ENCODE measurements at regions not wholly inside any gene's neighbourhood (a gene's known extent, or its start where the extent isn't known, plus 50 kb on each side); places are given as distances from the start of the nearest gene placed in this dataset.
"Not testable (repeated sequence)": the region's sequence is repeated elsewhere in the genome, so short reads cannot be mapped to it uniquely, and the experiment has no call there.

- H3K4me2 ChIP-seq (ENCODE audit: low read length): peak overlapping the region; percentile 86
- peak overlapping the region; percentile 72 for H3K9ac ChIP-seq (ENCODE audit: low read depth, low read length)
- H3K4me3 ChIP-seq (ENCODE audit: low read length): peak overlapping the region; percentile 71
- not testable (repeated sequence) for H3K27me3 ChIP-seq (ENCODE audit: control insufficient read depth, insufficient read depth, low read length); H3K36me3 ChIP-seq (ENCODE audit: insufficient read depth, low read length); H3K9me3 ChIP-seq (replicated peaks; ENCODE audit: low read length); H3K4me1 ChIP-seq (ENCODE audit: control insufficient read depth, insufficient read depth, low read length)
Observed at GRCh38 chr1:148402152-148403084, 80.7 kb downstream of the PPIAL4G start.

GRCh38 chr1:148397516-148397915, 85.6 kb downstream of the PPIAL4G start:
- not testable (repeated sequence) for H3K27me3 ChIP-seq (ENCODE audit: control insufficient read depth, insufficient read depth, low read length); H3K9me3 ChIP-seq (replicated peaks; ENCODE audit: low read length); H3K36me3 ChIP-seq (ENCODE audit: insufficient read depth, low read length); H3K4me1 ChIP-seq (ENCODE audit: control insufficient read depth, insufficient read depth, low read length); H3K9ac ChIP-seq (ENCODE audit: low read depth, low read length); H3K4me2 ChIP-seq (ENCODE audit: low read length); H3K4me3 ChIP-seq (ENCODE audit: low read length)

- not testable (repeated sequence) for H3K9ac ChIP-seq (ENCODE audit: low read depth, low read length); H3K4me3 ChIP-seq (ENCODE audit: low read length); H3K27me3 ChIP-seq (ENCODE audit: control insufficient read depth, insufficient read depth, low read length); H3K4me2 ChIP-seq (ENCODE audit: low read length); H3K4me1 ChIP-seq (ENCODE audit: control insufficient read depth, insufficient read depth, low read length); H3K9me3 ChIP-seq (replicated peaks; ENCODE audit: low read length); H3K36me3 ChIP-seq (ENCODE audit: insufficient read depth, low read length)
Observed at GRCh38 chr1:148392505-148392904, 90.6 kb downstream of the PPIAL4G start.

GRCh38 chr1:148391323-148391722, 91.8 kb downstream of the PPIAL4G start:
- not testable (repeated sequence) for H3K27me3 ChIP-seq (ENCODE audit: control insufficient read depth, insufficient read depth, low read length); H3K4me2 ChIP-seq (ENCODE audit: low read length); H3K36me3 ChIP-seq (ENCODE audit: insufficient read depth, low read length); H3K4me3 ChIP-seq (ENCODE audit: low read length); H3K9ac ChIP-seq (ENCODE audit: low read depth, low read length); H3K9me3 ChIP-seq (replicated peaks; ENCODE audit: low read length); H3K4me1 ChIP-seq (ENCODE audit: control insufficient read depth, insufficient read depth, low read length)

GRCh38 chr1:148389027-148389339, 94.1 kb downstream of the PPIAL4G start:
- no peaks in the 10 kb centered on the region for H3K27me3 ChIP-seq (ENCODE audit: control insufficient read depth, insufficient read depth, low read length)
- H3K4me1 ChIP-seq (ENCODE audit: control insufficient read depth, insufficient read depth, low read length): no peaks in the 10 kb centered on the region
- peak overlapping the region; percentile 72 for H3K4me3 ChIP-seq (ENCODE audit: low read length)
- H3K4me2 ChIP-seq (ENCODE audit: low read length): peak overlapping the region; percentile 85
- H3K9me3 ChIP-seq (replicated peaks; ENCODE audit: low read length): no peaks in the 10 kb centered on the region
- H3K9ac ChIP-seq (ENCODE audit: low read depth, low read length): peak overlapping the region; percentile 82
- no peaks in the 10 kb centered on the region for H3K36me3 ChIP-seq (ENCODE audit: insufficient read depth, low read length)

- no peaks in the 10 kb centered on the region for H3K27me3 ChIP-seq (ENCODE audit: control insufficient read depth, insufficient read depth, low read length)
- H3K36me3 ChIP-seq (ENCODE audit: insufficient read depth, low read length): no peaks in the 10 kb centered on the region
- H3K9me3 ChIP-seq (replicated peaks; ENCODE audit: low read length): no peaks in the 10 kb centered on the region
- peak overlapping the region; percentile 85 for H3K4me2 ChIP-seq (ENCODE audit: low read length)
- peak overlapping the region; percentile 72 for H3K4me3 ChIP-seq (ENCODE audit: low read length)
- H3K9ac ChIP-seq (ENCODE audit: low read depth, low read length): peak overlapping the region; percentile 82
- H3K4me1 ChIP-seq (ENCODE audit: control insufficient read depth, insufficient read depth, low read length): no peaks in the 10 kb centered on the region
Observed at GRCh38 chr1:148388260-148389026, 94.7 kb downstream of the PPIAL4G start.

- not testable (repeated sequence) for H3K4me1 ChIP-seq (ENCODE audit: control insufficient read depth, insufficient read depth, low read length); H3K9ac ChIP-seq (ENCODE audit: low read depth, low read length); H3K27me3 ChIP-seq (ENCODE audit: control insufficient read depth, insufficient read depth, low read length); H3K36me3 ChIP-seq (ENCODE audit: insufficient read depth, low read length); H3K4me3 ChIP-seq (ENCODE audit: low read length); H3K9me3 ChIP-seq (replicated peaks; ENCODE audit: low read length)
- peak overlapping the region; percentile 85 for H3K4me2 ChIP-seq (ENCODE audit: low read length)
Observed at GRCh38 chr1:148387949-148388259, 95.2 kb downstream of the PPIAL4G start.

- H3K9ac ChIP-seq (ENCODE audit: low read depth, low read length); H3K4me1 ChIP-seq (ENCODE audit: control insufficient read depth, insufficient read depth, low read length); H3K36me3 ChIP-seq (ENCODE audit: insufficient read depth, low read length); H3K9me3 ChIP-seq (replicated peaks; ENCODE audit: low read length); H3K4me3 ChIP-seq (ENCODE audit: low read length); H3K4me2 ChIP-seq (ENCODE audit: low read length); H3K27me3 ChIP-seq (ENCODE audit: control insufficient read depth, insufficient read depth, low read length): not testable (repeated sequence)
Observed at GRCh38 chr1:148387122-148387948, 95.8 kb downstream of the PPIAL4G start.

GRCh38 chr1:148386617-148387016, 96.5 kb downstream of the PPIAL4G start:
- H3K4me2 ChIP-seq (ENCODE audit: low read length): no peak overlapping the region
- no peaks in the 10 kb centered on the region for H3K4me1 ChIP-seq (ENCODE audit: control insufficient read depth, insufficient read depth, low read length)
- H3K27me3 ChIP-seq (ENCODE audit: control insufficient read depth, insufficient read depth, low read length): no peaks in the 10 kb centered on the region
- no peak overlapping the region for H3K4me3 ChIP-seq (ENCODE audit: low read length)
- no peak overlapping the region for H3K9ac ChIP-seq (ENCODE audit: low read depth, low read length)
- no peaks in the 10 kb centered on the region for H3K36me3 ChIP-seq (ENCODE audit: insufficient read depth, low read length)
- H3K9me3 ChIP-seq (replicated peaks; ENCODE audit: low read length): no peaks in the 10 kb centered on the region

- not testable (repeated sequence) for H3K36me3 ChIP-seq (ENCODE audit: insufficient read depth, low read length); H3K4me2 ChIP-seq (ENCODE audit: low read length); H3K9ac ChIP-seq (ENCODE audit: low read depth, low read length); H3K4me3 ChIP-seq (ENCODE audit: low read length); H3K9me3 ChIP-seq (replicated peaks; ENCODE audit: low read length); H3K27me3 ChIP-seq (ENCODE audit: control insufficient read depth, insufficient read depth, low read length); H3K4me1 ChIP-seq (ENCODE audit: control insufficient read depth, insufficient read depth, low read length)
Observed at GRCh38 chr1:148386031-148386398, 97.1 kb downstream of the PPIAL4G start.

- Histone ChIP-seq H3K4me3 (ENCODE audit: low read length) (no peak overlapping the region), H3K4me2 (ENCODE audit: low read length) (no peak overlapping the region), H3K27me3 (ENCODE audit: control insufficient read depth, insufficient read depth, low read length) (no peaks in the 10 kb centered on the region), H3K36me3 (ENCODE audit: insufficient read depth, low read length) (no peaks in the 10 kb centered on the region), H3K4me1 (ENCODE audit: control insufficient read depth, insufficient read depth, low read length) (no peaks in the 10 kb centered on the region), H3K9ac (ENCODE audit: low read depth, low read length) (no peak overlapping the region), H3K9me3 (replicated peaks; ENCODE audit: low read length) (no peaks in the 10 kb centered on the region)
Observed at GRCh38 chr1:148385371-148386030, 97.6 kb downstream of the PPIAL4G start.
